Liver (tissue), 8 donors: ENCODE measurements at regions not wholly inside any gene's neighbourhood (a gene's known extent, or its start where the extent isn't known, plus 50 kb on each side); places are given as distances from the start of the nearest gene placed in this dataset.

ENCODE experiments used
- DNase-seq: peaks from one replicate; pipeline ENCODE4 v3.0.0-alpha.2; 2017; ENCODE audit warnings: low spot score
- H3K27ac ChIP-seq, 2 donors: one replicate each; pipeline ENCODE4 v1.7.0; 2013; ENCODE audit warnings: inconsistent platforms in 2 of 2, low read length in 2 of 2, control low read depth in 1 of 2, low read depth in 1 of 2, mild to moderate bottlenecking in 1 of 2
- H3K27me3 ChIP-seq, 4 donors: one replicate each; pipeline versions ENCODE4 v1.6.1 to v1.7.0; 2013; ENCODE audit warnings: low read length in 3 of 4, inconsistent platforms in 1 of 4, mild to moderate bottlenecking in 1 of 4, moderate library complexity in 1 of 4; ENCODE audit not compliant: control insufficient read depth in 4 of 4, insufficient read depth in 4 of 4
- H3K36me3 ChIP-seq, 4 donors: one replicate each; pipeline versions ENCODE4 v1.6.1 to v1.7.0; 2013; ENCODE audit warnings: low read length in 3 of 4, mild to moderate bottlenecking in 3 of 4, low read depth in 1 of 4, moderate library complexity in 1 of 4; ENCODE audit not compliant: control insufficient read depth in 4 of 4, insufficient read depth in 3 of 4
- H3K4me1 ChIP-seq, 4 donors: one replicate each; pipeline versions ENCODE4 v1.6.1 to v1.7.0; 2013; ENCODE audit warnings: low read length in 3 of 4, mild to moderate bottlenecking in 3 of 4, moderate library complexity in 1 of 4; ENCODE audit not compliant: control insufficient read depth in 4 of 4, insufficient read depth in 4 of 4
- H3K4me3 ChIP-seq, 3 donors: one replicate each; pipeline versions ENCODE4 v1.6.1 to v1.7.0; 2013; ENCODE audit warnings: low read length in 3 of 3, control low read depth in 1 of 3, low read depth in 1 of 3, mild to moderate bottlenecking in 1 of 3
- H3K9ac ChIP-seq, 2 donors: one replicate each; pipeline ENCODE4 v1.7.0; 2013; ENCODE audit warnings: low read length in 2 of 2, mild to moderate bottlenecking in 2 of 2, moderate library complexity in 2 of 2, control low read depth in 1 of 2, low read depth in 1 of 2
- H3K9me3 ChIP-seq, 4 donors: one replicate each; pipeline versions ENCODE4 v1.6.1 to v1.7.0; 2013; ENCODE audit warnings: low read length in 3 of 4; ENCODE audit not compliant: control insufficient read depth in 4 of 4
- CTCF ChIP-seq: fragments of 150-350 bp; IDR thresholded peaks from 2 replicates; pipeline ENCODE4 v1.5.1; 2017; ENCODE audit warnings: improper control_type of control experiment, low read depth, low read length; ENCODE audit not compliant: missing input control
- EGR1 ChIP-seq, 2 donors: IDR thresholded peaks; 2 replicates each; pipeline ENCODE4 v1.6.1; 2016 to 2018; ENCODE audit warnings: antibody characterized with exemption in 2 of 2, low read depth in 2 of 2
- FOXA1 ChIP-seq: IDR thresholded peaks from 2 replicates; pipeline ENCODE4 v1.6.1; 2016; ENCODE audit warnings: antibody characterized with exemption
- FOXA2 ChIP-seq: IDR thresholded peaks from 2 replicates; pipeline ENCODE4 v1.6.1; 2016; ENCODE audit warnings: antibody characterized with exemption
- HNF4A ChIP-seq, 2 donors: conservative IDR thresholded peaks; 2 replicates each; pipeline ENCODE4 v1.6.1; 2016; ENCODE audit warnings: antibody characterized with exemption in 2 of 2, mild to moderate bottlenecking in 2 of 2
- HNF4G ChIP-seq: IDR thresholded peaks from 2 replicates; pipeline ENCODE4 v1.6.1; 2016; ENCODE audit warnings: antibody characterized with exemption
- JUND ChIP-seq, 2 donors: IDR thresholded peaks; 2 replicates each; pipeline ENCODE4 v1.6.1; 2016; ENCODE audit warnings: antibody characterized with exemption in 2 of 2
- NR2F2 ChIP-seq: IDR thresholded peaks from 2 replicates; pipeline ENCODE4 v1.6.1; 2016; ENCODE audit warnings: antibody characterized with exemption
- RAD21 ChIP-seq, 2 donors: IDR thresholded peaks; 2 replicates each; pipeline ENCODE4 v1.6.1; 2016; ENCODE audit warnings: antibody characterized with exemption in 2 of 2, mild to moderate bottlenecking in 2 of 2
- REST ChIP-seq: IDR thresholded peaks from 2 replicates; pipeline ENCODE4 v1.6.1; 2016; ENCODE audit warnings: antibody characterized with exemption, mild to moderate bottlenecking
- RXRA ChIP-seq, 2 donors: IDR thresholded peaks; 2 replicates each; pipeline ENCODE4 v1.6.1; 2017 to 2018; ENCODE audit warnings: antibody characterized with exemption in 2 of 2, mild to moderate bottlenecking in 1 of 2
- SP1 ChIP-seq: IDR thresholded peaks from 2 replicates; pipeline ENCODE4 v1.6.1; 2018; ENCODE audit warnings: antibody characterized with exemption, mild to moderate bottlenecking
- TAF1 ChIP-seq: conservative IDR thresholded peaks from 2 replicates; pipeline ENCODE4 v1.6.1; 2016; ENCODE audit warnings: antibody characterized with exemption, mild to moderate bottlenecking
- YY1 ChIP-seq: IDR thresholded peaks from 2 replicates; pipeline ENCODE4 v1.6.1; 2016; ENCODE audit warnings: antibody characterized with exemption, mild to moderate bottlenecking
- WGBS: extraction: QIAGEN DNeasy Blood & Tissue Kit; methylation state at CpG from one replicate; pipeline ENCODE4 v1.1.7; 2013; 5-methylcytosine and 5-hydroxymethylcytosine counted together
- TF ChIP-seq, protein P1 (sequence below): IDR thresholded peaks from 2 replicates; pipeline ENCODE4 v1.6.1; 2016; ENCODE audit warnings: antibody characterized with exemption
- TF ChIP-seq, protein P2 (sequence below): IDR thresholded peaks from 2 replicates; pipeline ENCODE4 v1.6.1; 2016; ENCODE audit warnings: antibody characterized with exemption
- donor health status: healthy.
- donor health status: healthy.
- donor health status: healthy.
- donor health status: healthy.
- donor health status: healthy.

DNA sequence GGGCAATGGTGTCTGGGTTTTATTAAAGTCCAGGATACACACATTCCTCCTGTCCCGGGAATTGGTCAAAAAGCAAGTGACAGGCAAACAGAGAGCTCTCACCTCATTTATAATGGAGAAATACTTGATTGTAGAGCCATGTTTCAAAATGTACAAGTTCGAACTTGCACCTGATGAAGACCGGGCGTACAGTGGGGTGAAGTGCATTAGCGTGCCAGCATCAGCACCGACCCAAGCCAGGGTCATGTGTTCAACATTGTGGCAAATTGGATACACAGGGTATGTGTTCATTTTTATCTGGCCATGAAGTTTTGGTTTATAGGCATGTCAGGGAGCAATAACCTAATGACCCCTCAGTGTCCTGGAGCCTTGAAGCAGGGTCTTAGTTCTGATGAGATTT is 472.5 kb downstream of the IRX1 start:
- no peak for TF ChIP-seq TAF1
- TF ChIP-seq, protein P1, sequence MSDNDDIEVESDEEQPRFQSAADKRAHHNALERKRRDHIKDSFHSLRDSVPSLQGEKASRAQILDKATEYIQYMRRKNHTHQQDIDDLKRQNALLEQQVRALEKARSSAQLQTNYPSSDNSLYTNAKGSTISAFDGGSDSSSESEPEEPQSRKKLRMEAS, result no peak
- no peak for TF ChIP-seq NR2F2
- no peak for TF ChIP-seq YY1
- no peak for TF ChIP-seq CTCF
- TF ChIP-seq FOXA1, result no peak
- TF ChIP-seq JUND (IDR thresholded peaks at IDR 0.05), result no peak
- TF ChIP-seq FOXA2, result no peak
- TF ChIP-seq REST, result no peak
- TF ChIP-seq RAD21 (IDR thresholded peaks at IDR 0.05), result no peak
- TF ChIP-seq SP1, result no peak
- TF ChIP-seq, protein P2, sequence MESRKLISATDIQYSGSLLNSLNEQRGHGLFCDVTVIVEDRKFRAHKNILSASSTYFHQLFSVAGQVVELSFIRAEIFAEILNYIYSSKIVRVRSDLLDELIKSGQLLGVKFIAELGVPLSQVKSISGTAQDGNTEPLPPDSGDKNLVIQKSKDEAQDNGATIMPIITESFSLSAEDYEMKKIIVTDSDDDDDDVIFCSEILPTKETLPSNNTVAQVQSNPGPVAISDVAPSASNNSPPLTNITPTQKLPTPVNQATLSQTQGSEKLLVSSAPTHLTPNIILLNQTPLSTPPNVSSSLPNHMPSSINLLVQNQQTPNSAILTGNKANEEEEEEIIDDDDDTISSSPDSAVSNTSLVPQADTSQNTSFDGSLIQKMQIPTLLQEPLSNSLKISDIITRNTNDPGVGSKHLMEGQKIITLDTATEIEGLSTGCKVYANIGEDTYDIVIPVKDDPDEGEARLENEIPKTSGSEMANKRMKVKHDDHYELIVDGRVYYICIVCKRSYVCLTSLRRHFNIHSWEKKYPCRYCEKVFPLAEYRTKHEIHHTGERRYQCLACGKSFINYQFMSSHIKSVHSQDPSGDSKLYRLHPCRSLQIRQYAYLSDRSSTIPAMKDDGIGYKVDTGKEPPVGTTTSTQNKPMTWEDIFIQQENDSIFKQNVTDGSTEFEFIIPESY, result no peak
- TF ChIP-seq HNF4G, result no peak
- no peak for TF ChIP-seq HNF4A (conservative IDR thresholded peaks at IDR 0.05)
- TF ChIP-seq EGR1 (IDR thresholded peaks at IDR 0.05; ENCODE audit: low read depth in 2 of 2), result no peak
- no peak for TF ChIP-seq RXRA (IDR thresholded peaks at IDR 0.05)
- no peak overlapping the region for H3K9ac ChIP-seq
- no peak overlapping the region for H3K27ac ChIP-seq
- no peak overlapping the region for H3K4me3 ChIP-seq
- 78% methylated on average over 6 of the region's 6 CpGs for WGBS
- DNase-seq, result no peak
- no peaks in the 10 kb centered on the region for H3K27me3 ChIP-seq
- no peaks in the 10 kb centered on the region for H3K9me3 ChIP-seq
- no peaks in the 10 kb centered on the region for H3K36me3 ChIP-seq
- no peaks in the 10 kb centered on the region for H3K4me1 ChIP-seq

DNA sequence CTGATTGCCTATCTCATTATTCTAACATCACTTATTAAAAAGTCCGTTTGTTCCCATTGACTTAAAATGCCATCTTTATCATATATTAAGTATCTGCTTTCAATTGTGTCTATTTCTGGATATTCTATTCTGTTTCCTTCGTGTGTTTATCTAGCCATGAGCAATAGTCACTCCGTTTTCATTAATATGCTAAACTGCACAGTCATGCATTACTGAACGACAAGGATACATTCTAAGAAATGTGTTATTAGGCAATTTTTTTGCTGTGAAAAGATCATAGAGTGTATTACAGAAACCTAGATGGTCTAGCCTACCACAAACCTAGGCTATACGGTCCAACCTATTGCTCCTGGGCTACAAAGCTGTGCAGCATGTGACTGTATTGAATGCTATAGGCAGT is 482.9 kb downstream of the IRX1 start:
- H3K9ac ChIP-seq, result no peak overlapping the region
- peaks cover 0 to 2% (median 0%) of the 10 kb centered on the region in 4 donors for H3K9me3 ChIP-seq
- 68% methylated on average over 5 of the region's 5 CpGs for WGBS
- TF ChIP-seq FOXA2 (no peak), JUND (IDR thresholded peaks at IDR 0.05) (no peak), RXRA (IDR thresholded peaks at IDR 0.05) (no peak), NR2F2 (no peak)
- TF ChIP-seq, protein P2, result no peak
- TF ChIP-seq, protein P1, result no peak
- no peak for DNase-seq
- peaks cover 0 to 4% (median 0%) of the 10 kb centered on the region in 4 donors for H3K27me3 ChIP-seq
- H3K36me3 ChIP-seq, result no peaks in the 10 kb centered on the region
- no peaks in the 10 kb centered on the region for H3K4me1 ChIP-seq
- H3K4me3 ChIP-seq, result no peak overlapping the region
- no peak overlapping the region for H3K27ac ChIP-seq
